Astrocyte of the cerebellum (primary cell): ENCODE measurements at regions not wholly inside any gene's neighbourhood (a gene's known extent, or its start where the extent isn't known, plus 50 kb on each side); places are given as distances from the start of the nearest gene placed in this dataset.

Source experiments
- DNase-seq: peaks from one replicate; pipeline ENCODE4 v3.0.0-alpha.2; 2011; ENCODE audit warnings: low read depth
- H3K4me3 ChIP-seq: 2 replicates; pipeline ENCODE4 v1.5.1; 2011; ENCODE audit warnings: mild to moderate bottlenecking, low read depth, low read length, moderate library complexity
- in situ Hi-C: cut with HindIII; loops from 2 replicates; pipeline ENCODE4 v1.10.0; 2017; ENCODE audit warnings: low sequenced_read_pairs
- TF ChIP-seq, protein P1 (sequence below): IDR thresholded peaks from 2 replicates; pipeline ENCODE4 v1.5.1; 2012; ENCODE audit warnings: low read length, low read depth, moderate library complexity, mild to moderate bottlenecking; ENCODE audit errors: missing control alignments

DNA sequence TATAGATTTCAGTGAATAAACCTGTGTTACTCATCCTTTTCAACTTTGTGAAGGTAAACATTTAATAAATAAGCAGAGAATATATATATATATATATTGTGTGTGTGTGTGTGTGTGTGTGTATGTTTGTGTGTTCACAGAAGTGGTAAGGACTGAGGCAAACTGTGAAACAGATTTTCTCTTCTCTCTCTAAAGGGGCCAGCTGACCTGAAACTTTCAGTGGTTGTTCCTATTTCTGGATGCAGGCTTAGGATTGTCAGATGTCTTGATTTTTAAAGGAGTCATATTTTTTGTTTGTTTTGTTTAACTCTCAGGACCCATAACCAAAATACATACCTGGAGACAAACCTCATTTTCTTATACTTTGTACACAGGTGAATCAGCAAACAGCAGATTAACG lies 714.9 kb upstream of the MEF2C start:
- no peak overlapping the region for H3K4me3 ChIP-seq
- in situ Hi-C loops = no loop called here
- TF ChIP-seq, protein P1, sequence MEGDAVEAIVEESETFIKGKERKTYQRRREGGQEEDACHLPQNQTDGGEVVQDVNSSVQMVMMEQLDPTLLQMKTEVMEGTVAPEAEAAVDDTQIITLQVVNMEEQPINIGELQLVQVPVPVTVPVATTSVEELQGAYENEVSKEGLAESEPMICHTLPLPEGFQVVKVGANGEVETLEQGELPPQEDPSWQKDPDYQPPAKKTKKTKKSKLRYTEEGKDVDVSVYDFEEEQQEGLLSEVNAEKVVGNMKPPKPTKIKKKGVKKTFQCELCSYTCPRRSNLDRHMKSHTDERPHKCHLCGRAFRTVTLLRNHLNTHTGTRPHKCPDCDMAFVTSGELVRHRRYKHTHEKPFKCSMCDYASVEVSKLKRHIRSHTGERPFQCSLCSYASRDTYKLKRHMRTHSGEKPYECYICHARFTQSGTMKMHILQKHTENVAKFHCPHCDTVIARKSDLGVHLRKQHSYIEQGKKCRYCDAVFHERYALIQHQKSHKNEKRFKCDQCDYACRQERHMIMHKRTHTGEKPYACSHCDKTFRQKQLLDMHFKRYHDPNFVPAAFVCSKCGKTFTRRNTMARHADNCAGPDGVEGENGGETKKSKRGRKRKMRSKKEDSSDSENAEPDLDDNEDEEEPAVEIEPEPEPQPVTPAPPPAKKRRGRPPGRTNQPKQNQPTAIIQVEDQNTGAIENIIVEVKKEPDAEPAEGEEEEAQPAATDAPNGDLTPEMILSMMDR = no peak
- DNase-seq = no peak

DNA sequence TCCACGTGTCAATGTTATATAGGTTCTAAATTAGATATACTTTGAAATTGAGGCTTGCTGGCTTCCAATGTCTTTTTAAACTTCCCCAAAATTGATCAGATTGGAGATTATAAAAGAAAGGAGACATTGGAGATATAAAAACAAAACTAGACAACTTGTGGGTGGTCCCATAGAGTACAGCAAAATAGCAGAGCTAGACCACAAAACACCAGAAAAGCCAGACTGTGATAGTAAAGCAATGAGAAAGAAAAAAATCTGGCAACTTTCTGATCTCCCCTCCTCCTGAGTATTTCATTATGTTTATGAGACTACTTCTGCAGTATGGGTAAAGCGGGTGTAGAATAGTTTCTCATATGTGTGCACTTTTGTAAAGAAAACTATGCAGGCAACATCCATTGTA lies 713.8 kb upstream of the MEF2C start:
- in situ Hi-C loops = no loop called here

DNA sequence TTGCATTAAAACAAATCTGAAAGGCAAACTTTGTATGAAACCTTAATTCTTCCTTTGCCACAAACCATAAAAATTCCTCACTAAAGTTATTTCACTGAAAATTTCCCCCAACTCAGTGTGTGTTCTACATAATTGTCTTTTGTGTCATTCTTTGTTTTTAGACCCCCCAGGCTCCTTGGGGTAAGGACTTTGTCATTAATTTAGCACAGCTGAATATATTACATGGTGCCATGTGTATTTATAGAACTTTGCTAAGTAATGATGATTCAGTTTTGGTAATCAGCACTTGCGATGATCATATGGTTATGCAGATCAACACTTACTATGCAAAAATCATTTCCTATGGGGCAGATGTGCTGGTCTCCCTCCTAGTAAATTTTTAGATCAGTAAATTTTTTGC lies 712.1 kb upstream of the MEF2C start:
- in situ Hi-C loops = no loop called here
- no peak overlapping the region for H3K4me3 ChIP-seq
- TF ChIP-seq, protein P1 = no peak
- DNase-seq = peak; percentile 84

More for the DNA sequence above, 713.8 kb upstream of the MEF2C start:
- TF ChIP-seq, protein P1 = no peak
- no peak for DNase-seq
- no peak overlapping the region for H3K4me3 ChIP-seq

DNA sequence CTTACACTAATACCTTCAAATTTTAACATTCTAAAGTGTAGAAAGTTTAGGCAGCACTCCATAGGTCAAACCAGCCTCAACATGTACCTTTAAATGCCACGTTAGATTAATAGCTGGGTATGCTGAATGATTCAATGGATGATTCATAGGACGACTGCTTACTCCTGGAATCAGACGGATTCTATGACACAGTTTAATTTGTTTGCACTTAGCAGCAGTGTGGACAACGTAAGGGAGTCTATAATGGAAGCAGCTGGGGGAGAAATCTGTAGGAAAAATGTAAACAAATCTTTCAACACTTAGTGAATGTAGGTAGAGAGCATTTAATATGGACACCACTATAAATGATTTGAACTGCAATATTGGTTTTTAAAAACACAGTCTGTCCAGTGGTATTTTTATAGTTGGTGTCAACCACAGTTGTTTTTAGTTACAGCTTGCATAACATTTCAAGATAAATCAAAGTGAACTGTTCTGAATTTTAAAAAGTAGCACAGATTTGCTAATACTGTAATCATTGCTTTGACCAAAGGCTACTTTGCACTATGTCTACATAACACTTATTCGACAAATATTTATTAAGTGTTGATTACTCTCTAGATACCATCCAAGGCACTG lies 701.5 kb upstream of the MEF2C start:
- in situ Hi-C loops = no loop called here
- no peak overlapping the region for H3K4me3 ChIP-seq
- TF ChIP-seq, protein P1 = no peak
- peak; percentile 20 for DNase-seq

DNA sequence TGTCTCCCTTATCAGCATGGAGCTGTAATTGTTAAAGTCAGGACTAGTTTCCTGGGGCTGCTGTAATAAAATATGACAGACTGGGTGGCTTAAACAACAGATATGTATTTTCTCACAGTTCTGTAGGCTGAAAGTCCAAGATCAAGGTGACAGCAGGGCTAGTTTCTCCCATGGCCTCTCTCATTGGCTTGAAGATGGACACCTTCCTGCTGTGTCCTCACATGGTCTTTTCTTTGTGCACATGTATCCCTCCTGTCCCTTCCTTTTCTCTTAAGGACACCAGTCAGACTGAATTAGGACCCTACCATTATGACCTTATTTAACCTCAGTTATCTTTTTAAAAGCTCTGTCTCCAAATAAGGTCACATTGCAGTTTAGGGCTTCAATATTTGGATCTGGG lies 700.5 kb upstream of the MEF2C start:
- no peak for DNase-seq
- TF ChIP-seq, protein P1 = no peak
- in situ Hi-C loops = no loop called here

DNA sequence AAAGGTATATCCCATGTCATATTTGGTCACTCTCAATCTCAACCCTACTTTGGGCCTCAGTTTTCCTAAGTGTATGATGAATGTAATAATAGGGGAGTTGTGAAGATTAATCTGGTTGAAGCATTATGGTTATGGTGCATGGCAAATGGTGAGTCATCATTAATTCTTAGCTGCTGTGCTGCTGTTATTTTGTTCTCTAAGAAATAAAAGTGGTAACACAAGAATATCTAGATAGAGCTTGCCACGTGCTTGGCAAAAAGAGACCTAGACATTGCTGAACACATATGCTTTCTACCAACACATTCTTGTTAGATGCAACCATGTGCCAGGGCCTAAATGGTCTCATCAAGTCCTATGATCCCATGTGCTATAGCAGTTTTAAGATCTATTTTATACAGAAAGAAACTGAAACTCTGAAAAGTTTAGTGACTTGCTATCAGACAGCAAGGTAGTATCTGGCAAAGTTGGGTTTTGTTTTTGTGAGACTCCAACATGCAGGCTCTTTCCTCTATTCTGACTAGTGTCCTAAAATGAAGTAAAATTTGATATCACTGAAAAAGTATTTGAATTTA lies 699.9 kb upstream of the MEF2C start:
- DNase-seq = no peak
- H3K4me3 ChIP-seq = no peak overlapping the region
- TF ChIP-seq, protein P1 = no peak
- in situ Hi-C loops = no loop called here

More for the DNA sequence above, 700.5 kb upstream of the MEF2C start:
- no peak overlapping the region for H3K4me3 ChIP-seq
